HG03342 (cell line): ENCODE measurements at regions not wholly inside any gene's neighbourhood (a gene's known extent, or its start where the extent isn't known, plus 50 kb on each side); places are given as distances from the start of the nearest gene placed in this dataset.
"Not testable (repeated sequence)": the region's sequence is repeated elsewhere in the genome, so short reads cannot be mapped to it uniquely, and the experiment has no call there.

Source experiments
- ATAC-seq: cut with Tn5 transposase; IDR thresholded peaks from one replicate; pipeline ENCODE4 v1.9.1; 2021; ENCODE audit warnings: mild to moderate bottlenecking, moderate library complexity; ENCODE audit not compliant: unreplicated experiment

DNA sequence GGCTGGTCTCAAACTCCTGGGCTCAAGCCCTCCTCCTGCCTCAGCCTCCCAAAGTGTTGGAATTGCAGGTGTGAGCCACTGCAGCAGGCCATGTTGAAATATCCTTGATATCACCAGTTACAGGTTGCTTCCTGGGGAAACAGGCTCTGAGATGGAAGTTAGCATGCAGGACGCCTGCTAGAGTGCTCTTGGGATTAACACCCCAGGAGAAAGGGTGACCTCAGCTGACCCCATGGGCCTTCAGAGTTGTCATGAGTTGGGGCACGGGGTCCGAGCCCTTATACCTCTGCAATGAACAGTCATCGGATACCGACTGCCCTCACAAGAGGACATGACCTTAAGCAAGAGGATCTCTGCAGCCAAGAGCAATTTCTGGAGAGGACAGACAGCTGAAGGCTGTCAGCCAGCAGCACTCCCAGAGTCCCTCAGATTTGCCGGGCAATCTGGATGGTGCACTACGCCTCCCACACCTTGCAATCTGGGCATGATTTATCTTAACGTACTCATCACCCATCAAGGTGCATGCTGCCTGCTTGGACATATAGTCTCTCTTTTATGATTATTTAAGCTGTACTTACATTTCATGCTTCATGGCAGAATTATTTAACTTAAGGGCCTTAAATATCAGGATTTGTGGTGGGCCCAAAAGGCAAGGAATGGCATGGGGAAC is 134.6 kb downstream of the ADSS2 start:
- no peak for ATAC-seq

DNA sequence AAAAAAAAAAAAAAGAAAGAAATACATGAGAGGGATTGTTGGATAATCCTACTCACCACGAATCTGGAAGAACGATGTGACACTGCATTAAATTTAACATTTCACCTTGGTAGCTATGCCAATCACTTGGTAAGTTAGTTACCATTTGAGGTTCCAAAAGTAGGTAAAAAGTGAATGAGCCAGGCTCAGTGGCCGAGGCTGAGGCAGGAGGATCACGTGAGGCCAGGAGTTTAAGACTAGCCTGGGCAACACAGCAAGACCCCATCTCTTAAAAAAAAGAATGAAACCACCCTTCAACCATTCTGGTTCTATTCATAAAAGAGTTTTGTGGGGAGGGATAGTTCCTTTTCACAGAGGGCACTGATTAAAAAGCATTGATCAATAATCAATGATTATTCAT is 133.6 kb downstream of the ADSS2 start:
- no peak for ATAC-seq

- ATAC-seq: no peak
Observed at GRCh38 chr1:244318512-244318911, 133.2 kb downstream of the ADSS2 start.

- peak; percentile 82 for ATAC-seq
Observed at GRCh38 chr1:244319283-244320132, 132.2 kb downstream of the ADSS2 start.

DNA sequence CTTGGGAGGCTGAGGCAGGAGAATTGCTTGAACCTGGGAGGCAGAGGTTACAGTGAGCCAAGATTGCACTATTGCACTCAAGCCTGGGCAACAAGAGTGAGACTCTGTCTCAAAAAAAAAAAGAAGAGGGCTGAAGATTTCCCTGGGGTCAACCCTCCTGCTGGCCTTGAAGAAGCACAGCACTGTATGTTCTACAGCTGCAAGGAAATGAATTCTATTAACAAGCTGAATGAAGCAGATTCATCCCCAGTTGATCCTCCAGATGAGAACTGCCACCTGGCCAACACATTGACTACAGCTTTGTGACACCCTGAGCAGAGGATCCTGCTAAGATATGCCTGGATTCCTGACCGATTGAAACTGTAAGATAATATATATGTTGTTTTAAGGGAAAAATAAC is 129.5 kb downstream of the ADSS2 start:
- ATAC-seq: no peak

DNA sequence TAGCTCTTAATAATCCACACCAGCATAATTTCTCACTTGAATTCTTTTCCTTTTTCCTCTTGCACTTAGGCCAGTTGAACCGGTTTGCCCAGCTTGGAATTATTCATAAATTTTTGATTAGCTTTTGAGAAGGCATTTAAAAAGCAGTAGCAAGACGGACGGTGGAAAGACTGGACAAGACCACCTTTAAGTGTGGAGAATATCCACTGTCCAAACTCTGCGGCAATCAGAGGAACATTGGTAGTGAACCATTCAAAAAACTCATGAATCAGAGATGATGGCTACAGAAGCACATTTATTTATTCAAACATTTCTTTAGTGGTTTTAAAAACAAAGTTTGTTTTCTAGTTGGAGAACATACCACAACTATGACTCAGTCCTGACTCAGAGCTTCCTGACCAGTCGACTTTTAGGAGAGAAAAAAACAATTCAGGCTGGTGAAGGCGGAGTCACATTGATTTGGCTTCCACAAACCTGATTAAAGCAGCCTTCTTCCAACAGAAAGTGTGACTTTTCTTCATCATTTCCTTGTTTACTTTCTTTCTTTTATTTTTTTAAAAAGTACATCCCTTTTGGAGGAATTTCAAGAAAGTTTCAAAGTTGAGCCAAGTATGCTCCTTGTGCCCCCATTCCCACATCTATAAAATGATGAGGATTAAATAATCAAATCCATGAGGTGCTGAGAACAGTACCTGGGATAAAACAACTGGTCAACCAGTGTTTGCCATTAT is 128.8 kb downstream of the ADSS2 start:
- no peak for ATAC-seq

DNA sequence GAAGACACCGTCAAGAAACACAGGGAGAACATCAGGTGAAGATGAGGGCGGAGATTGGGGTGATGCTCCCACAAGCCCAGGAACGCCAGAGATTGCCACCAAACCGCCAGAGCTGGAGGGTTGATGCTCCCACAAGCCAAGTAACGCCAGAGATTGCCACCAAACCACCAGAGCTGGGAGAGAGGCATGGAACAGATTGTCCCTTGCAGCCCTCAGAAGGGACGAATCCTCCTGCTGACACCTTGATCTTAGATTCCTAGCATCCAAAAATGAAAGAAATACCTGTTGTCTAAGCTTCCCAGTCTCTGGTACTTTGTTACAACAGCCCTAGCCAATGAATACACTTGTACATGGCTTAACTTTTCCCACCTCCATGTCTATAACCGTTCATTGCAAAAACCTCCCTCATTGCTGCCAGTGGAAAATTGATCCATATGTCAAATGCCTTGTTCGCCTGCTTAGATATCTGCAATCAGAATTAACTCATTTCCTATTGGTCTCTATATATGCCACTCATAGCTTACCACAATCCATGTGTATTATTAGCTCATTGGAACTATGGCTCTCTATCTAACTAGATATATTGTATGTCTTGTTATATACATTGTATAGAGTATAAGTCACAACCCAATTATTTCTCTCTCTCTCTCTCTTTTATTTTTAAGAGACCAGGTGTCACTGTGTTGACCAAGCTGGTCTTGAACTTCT is 127.4 kb downstream of the ADSS2 start:
- no peak for ATAC-seq

GRCh38 chr1:244325056-244325758 is 126.5 kb downstream of the ADSS2 start:
- ATAC-seq: peak; percentile 79

DNA sequence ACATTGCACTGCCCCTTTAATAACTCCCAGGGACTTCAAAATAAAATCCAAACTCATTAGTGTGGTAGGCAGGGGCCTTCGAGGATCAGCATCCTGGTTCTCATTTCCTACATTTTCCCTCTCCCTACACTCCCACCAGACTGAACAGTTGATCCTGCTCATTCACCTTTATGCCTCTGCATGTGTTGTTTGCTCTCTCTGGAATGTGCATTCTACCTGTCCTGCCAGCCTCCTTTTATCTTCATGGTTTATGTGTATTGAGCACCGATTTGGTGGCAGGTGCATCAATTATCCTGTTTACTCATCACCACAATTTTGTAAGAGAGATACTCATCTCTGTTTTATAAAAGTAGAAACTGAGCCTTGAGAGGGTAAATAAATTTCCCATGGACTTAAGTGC is 125.0 kb downstream of the ADSS2 start:
- ATAC-seq: no peak

- ATAC-seq: no peak
Observed at GRCh38 chr1:244327533-244327932, 124.2 kb downstream of the ADSS2 start.

GRCh38 chr1:244328476-244328875 is 123.2 kb downstream of the ADSS2 start:
- no peak for ATAC-seq

GRCh38 chr1:244329591-244330317 is 122.0 kb downstream of the ADSS2 start:
- ATAC-seq: no peak

DNA sequence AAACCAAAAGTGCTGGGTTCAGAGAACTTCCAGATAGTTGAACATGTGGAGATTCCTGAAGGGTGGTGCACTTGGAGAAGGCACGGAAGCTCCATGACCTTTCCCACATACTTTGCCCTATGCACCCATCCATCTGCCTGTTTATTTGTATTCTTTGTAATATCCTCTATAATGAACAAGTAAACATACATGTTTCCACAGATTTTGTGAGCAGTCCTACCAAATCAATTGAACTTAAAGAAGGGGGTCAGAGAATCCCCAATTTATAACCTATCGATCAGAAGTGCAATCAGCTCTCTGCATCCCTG is 121.4 kb downstream of the ADSS2 start:
- no peak for ATAC-seq

DNA sequence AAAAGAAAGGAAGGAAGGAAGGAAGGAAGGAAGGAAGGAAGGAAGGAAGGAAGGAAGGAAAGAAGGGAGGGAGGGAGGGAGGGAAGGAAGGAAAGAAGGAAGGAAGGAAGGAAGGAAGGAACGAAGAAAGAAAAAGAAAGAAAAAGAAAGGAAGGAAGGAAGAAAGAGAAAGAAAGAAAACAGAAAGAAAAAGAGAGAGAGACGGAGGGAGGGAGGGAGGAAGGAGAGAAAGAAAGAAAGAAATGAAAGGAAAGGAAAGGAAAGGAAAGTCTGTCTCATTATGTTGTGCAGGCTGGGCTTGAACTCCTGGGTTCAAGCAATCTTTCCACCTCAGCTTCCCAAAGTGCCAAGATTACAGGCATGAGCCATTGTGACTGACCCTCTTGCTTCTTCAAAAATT is 118.9 kb downstream of the ADSS2 start:
- not testable (repeated sequence) for ATAC-seq

GRCh38 chr1:244334315-244334714 is 117.4 kb downstream of the ADSS2 start:
- not testable (repeated sequence) for ATAC-seq

GRCh38 chr1:244334842-244335241 is 116.9 kb downstream of the ADSS2 start:
- not testable (repeated sequence) for ATAC-seq

DNA sequence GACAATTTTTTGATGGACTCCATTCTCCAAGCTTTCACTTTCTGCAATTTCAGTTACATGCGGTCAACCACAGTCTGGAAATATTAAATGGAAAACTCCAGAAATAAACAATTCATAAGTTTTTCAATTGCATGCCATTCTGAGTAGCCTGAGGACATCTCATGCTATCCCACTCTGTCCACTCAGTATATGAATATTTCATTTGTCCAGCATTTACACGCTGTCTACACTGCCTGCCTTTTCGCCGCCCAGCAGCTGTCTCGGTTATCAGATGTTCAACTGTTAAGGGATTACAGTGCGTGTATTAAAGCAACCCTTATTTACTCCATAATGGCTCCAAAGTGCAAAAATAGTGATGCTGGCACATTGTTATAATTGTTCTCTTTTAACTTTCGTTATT is 116.3 kb downstream of the ADSS2 start:
- ATAC-seq: no peak

DNA sequence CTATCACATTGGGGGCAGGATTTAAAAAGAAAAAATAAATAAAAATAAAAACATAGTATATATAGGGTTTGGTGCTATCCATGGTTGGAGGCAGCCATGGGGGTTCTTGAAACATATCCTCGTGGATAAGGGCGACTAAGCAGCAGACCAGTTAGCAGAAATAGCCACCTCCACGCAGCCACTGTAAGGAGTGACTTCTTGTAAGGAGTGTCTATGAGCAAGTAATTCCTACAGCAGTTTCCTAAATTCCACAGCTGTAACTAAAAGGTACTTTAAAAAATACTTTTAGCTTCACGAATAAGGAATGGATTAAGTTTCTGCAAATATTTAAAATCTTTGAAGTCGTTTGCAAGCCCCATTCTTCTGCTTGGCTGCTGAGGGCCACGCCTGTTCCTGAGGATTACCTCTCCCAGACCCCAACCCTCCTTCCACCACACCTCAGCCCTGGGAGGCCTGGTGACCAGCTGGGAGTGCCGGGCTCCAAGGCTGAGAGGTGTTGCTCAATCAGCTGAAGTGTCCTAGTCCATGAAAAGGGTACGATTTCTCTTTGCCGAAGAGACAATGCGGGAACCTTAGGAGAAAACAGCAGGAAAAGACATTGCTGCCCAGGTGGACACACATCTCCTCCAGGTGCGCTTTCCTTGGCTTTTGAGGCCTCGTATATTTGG is 115.3 kb downstream of the ADSS2 start:
- ATAC-seq: no peak

GRCh38 chr1:244337839-244338238 is 113.9 kb downstream of the ADSS2 start:
- no peak for ATAC-seq
